OCI-LY1 (cell line): ENCODE measurements at regions not wholly inside any gene's neighbourhood (a gene's known extent, or its start where the extent isn't known, plus 50 kb on each side); places are given as distances from the start of the nearest gene placed in this dataset.

ENCODE experiments used
- H2AFZ ChIP-seq: fragments of 200-600 bp; sonication (generic), shearing (Covaris generic); 2 replicates; pipeline ENCODE4 v1.6.0; 2014; ENCODE audit warnings: antibody characterized with exemption, mild to moderate bottlenecking, low read length
- H3F3A ChIP-seq: fragments of 200-600 bp; sonication (generic), shearing (Covaris generic); 2 replicates; pipeline ENCODE4 v1.6.0; 2014; ENCODE audit warnings: mild to moderate bottlenecking, antibody characterized with exemption, low read length, moderate library complexity; ENCODE audit not compliant: insufficient read depth
- H3K27ac ChIP-seq: fragments of 200-600 bp; sonication (generic); 2 replicates; pipeline ENCODE4 v1.5.1; 2014; ENCODE audit warnings: low read length, mixed run types, mild to moderate bottlenecking, low read depth; ENCODE audit not compliant: poor library complexity, severe bottlenecking
- H3K27me3 ChIP-seq: fragments of 200-600 bp; sonication (generic); 2 replicates; pipeline ENCODE4 v1.6.0; 2014; ENCODE audit warnings: antibody characterized with exemption, mild to moderate bottlenecking, low read length, moderate library complexity; ENCODE audit not compliant: insufficient read depth
- H3K36me3 ChIP-seq: fragments of 200-600 bp; sonication (generic); 2 replicates; pipeline ENCODE4 v1.6.1; 2014; ENCODE audit warnings: mild to moderate bottlenecking, antibody characterized with exemption, low read length, moderate library complexity, mixed read lengths; ENCODE audit not compliant: insufficient read depth
- H3K4me1 ChIP-seq: fragments of 200-600 bp; sonication (generic); 2 replicates; pipeline ENCODE4 v1.5.1; 2014; ENCODE audit warnings: mild to moderate bottlenecking, low read length, moderate library complexity; ENCODE audit not compliant: insufficient read depth, severe bottlenecking
- H3K4me2 ChIP-seq: fragments of 200-600 bp; sonication (generic), shearing (Covaris generic); 2 replicates; pipeline ENCODE4 v1.6.1; 2014; ENCODE audit warnings: low read length
- H3K4me3 ChIP-seq: fragments of 200-600 bp; sonication (generic); 2 replicates; pipeline ENCODE4 v1.5.1; 2014; ENCODE audit warnings: low read length, low read depth, mild to moderate bottlenecking, mixed read lengths; ENCODE audit not compliant: poor library complexity, severe bottlenecking
- H3K79me2 ChIP-seq: fragments of 200-600 bp; shearing (Covaris generic); 2 replicates; pipeline ENCODE4 v1.6.1; 2016; ENCODE audit warnings: mixed run types, low read length, mixed read lengths; ENCODE audit not compliant: insufficient read depth
- H3K9ac ChIP-seq: fragments of 200-600 bp; sonication (generic), shearing (Covaris generic); 2 replicates; pipeline ENCODE4 v1.6.1; 2014; ENCODE audit warnings: mild to moderate bottlenecking, low read length, mixed read lengths
- H3K9me2 ChIP-seq: fragments of 200-600 bp; sonication (generic), shearing (Covaris generic); 2 replicates; pipeline ENCODE4 v1.6.1; 2014; ENCODE audit warnings: low read depth, mild to moderate bottlenecking, low read length, mixed read lengths
- H3K9me3 ChIP-seq: fragments of 200-600 bp; shearing (Covaris generic); 2 replicates; pipeline ENCODE4 v1.6.1; 2014; ENCODE audit warnings: low read length, mixed read lengths
- H4K20me1 ChIP-seq: fragments of 200-600 bp; sonication (generic), shearing (Covaris generic); 2 replicates; pipeline ENCODE4 v1.6.0; 2016; ENCODE audit warnings: mild to moderate bottlenecking, low read length; ENCODE audit not compliant: insufficient read depth
- CTCF ChIP-seq: fragments of 200-600 bp; sonication (generic), shearing (Covaris generic); IDR thresholded peaks from 2 replicates; pipeline ENCODE4 v1.5.1; 2017; ENCODE audit warnings: mild to moderate bottlenecking, antibody characterized with exemption, low read length, moderate library complexity, mixed read lengths
- EZH2 ChIP-seq: fragments of 200-600 bp; sonication (generic), shearing (Covaris generic); IDR thresholded peaks from 2 replicates; pipeline ENCODE4 v1.8.0; 2017; ENCODE audit warnings: borderline replicate concordance, mixed run types, mild to moderate bottlenecking, antibody characterized with exemption, low read length, moderate library complexity, mixed read lengths

- Histone ChIP-seq H3F3A (no peaks in the 10 kb centered on the region), H3K9me3 (no peaks in the 10 kb centered on the region), H3K9ac (no peak overlapping the region), H3K27ac (no peak overlapping the region), H4K20me1 (no peaks in the 10 kb centered on the region), H3K4me1 (no peaks in the 10 kb centered on the region), H3K36me3 (no peaks in the 10 kb centered on the region), H3K9me2 (no peaks in the 10 kb centered on the region), H3K4me2 (no peak overlapping the region), H3K79me2 (no peaks in the 10 kb centered on the region), H3K4me3 (no peak overlapping the region), H3K27me3 (no peaks in the 10 kb centered on the region), H2AFZ (no peak overlapping the region)
- TF ChIP-seq EZH2, result no peak
Observed at GRCh38 chr2:188727846-188728245, 246.3 kb upstream of the COL3A1 start.

- no peaks in the 10 kb centered on the region for H3K9me3 ChIP-seq
- no peaks in the 10 kb centered on the region for H3K9me2 ChIP-seq
- H3K4me3 ChIP-seq, result no peak overlapping the region
- H3K4me1 ChIP-seq, result no peaks in the 10 kb centered on the region
- no peak overlapping the region for H3K4me2 ChIP-seq
- H3K9ac ChIP-seq, result no peak overlapping the region
- no peak overlapping the region for H2AFZ ChIP-seq
- H3K27ac ChIP-seq, result no peak overlapping the region
- H3K79me2 ChIP-seq, result no peaks in the 10 kb centered on the region
- no peaks in the 10 kb centered on the region for H4K20me1 ChIP-seq
- H3K36me3 ChIP-seq, result no peaks in the 10 kb centered on the region
- no peak for TF ChIP-seq CTCF
- TF ChIP-seq EZH2, result no peak
- no peaks in the 10 kb centered on the region for H3F3A ChIP-seq
- H3K27me3 ChIP-seq, result no peaks in the 10 kb centered on the region
Observed at GRCh38 chr2:188734691-188735090, 239.5 kb upstream of the COL3A1 start.

DNA sequence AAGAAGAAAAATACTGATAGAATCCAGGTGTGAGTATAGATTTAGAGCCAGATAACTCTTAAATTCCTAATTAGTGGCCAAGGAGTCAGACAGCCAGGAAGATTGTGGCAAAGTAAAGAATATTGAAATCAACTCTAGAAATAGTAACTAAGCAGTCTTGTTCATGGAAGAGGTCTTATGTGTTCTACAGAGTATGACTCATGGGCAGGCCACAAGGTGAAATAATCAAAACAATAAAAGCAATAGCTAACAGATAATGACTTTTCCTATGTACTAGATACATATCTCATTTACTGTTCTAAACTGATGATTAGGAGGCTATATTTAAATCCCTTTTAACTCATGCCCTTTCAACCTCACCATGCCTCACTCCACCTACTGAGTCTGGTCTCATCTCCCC lies 227.4 kb upstream of the COL3A1 start:
- no peak overlapping the region for H3K4me2 ChIP-seq
- H2AFZ ChIP-seq, result no peak overlapping the region
- H3K9ac ChIP-seq, result no peak overlapping the region
- no peak overlapping the region for H3K27ac ChIP-seq
- TF ChIP-seq EZH2, result no peak
- no peak for TF ChIP-seq CTCF
- H3K79me2 ChIP-seq, result no peaks in the 10 kb centered on the region
- H3K36me3 ChIP-seq, result no peaks in the 10 kb centered on the region
- H3K27me3 ChIP-seq, result no peaks in the 10 kb centered on the region
- H3F3A ChIP-seq, result no peaks in the 10 kb centered on the region
- no peaks in the 10 kb centered on the region for H3K4me1 ChIP-seq
- no peak overlapping the region for H3K4me3 ChIP-seq
- H3K9me3 ChIP-seq, result no peaks in the 10 kb centered on the region
- H3K9me2 ChIP-seq, result no peaks in the 10 kb centered on the region
- no peaks in the 10 kb centered on the region for H4K20me1 ChIP-seq

DNA sequence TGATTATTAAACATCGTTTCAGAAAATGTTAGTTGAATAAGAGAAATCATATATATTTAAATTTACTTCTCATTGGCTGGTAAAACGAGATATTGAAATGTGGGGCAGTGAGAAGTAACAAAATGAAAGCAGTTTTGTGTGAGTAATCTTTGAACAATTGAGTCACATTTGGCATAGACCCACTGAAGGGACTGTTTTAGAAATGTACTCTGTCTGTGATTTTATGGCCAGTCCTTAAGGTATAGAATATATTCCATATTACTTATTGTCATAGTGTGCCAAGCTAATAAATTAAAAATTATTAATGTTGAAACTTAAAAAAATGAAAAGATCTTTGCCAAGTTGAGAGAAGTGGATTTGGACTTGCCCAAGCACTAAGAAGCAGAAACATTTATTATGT lies 222.4 kb upstream of the COL3A1 start:
- Histone ChIP-seq H3K36me3 (no peaks in the 10 kb centered on the region), H4K20me1 (no peaks in the 10 kb centered on the region), H2AFZ (no peak overlapping the region), H3F3A (no peaks in the 10 kb centered on the region), H3K79me2 (no peaks in the 10 kb centered on the region), H3K9me2 (no peaks in the 10 kb centered on the region), H3K9me3 (no peaks in the 10 kb centered on the region), H3K4me2 (no peak overlapping the region), H3K4me1 (no peaks in the 10 kb centered on the region), H3K27me3 (no peaks in the 10 kb centered on the region), H3K9ac (no peak overlapping the region), H3K4me3 (no peak overlapping the region), H3K27ac (no peak overlapping the region)
- TF ChIP-seq CTCF, result no peak
